Activated naive CD4-positive, alpha-beta T cell treated with anti-CD3 and anti-CD28 coated beads, Interleukin-2, amount 50 U/mL, for 72 hours (primary cell): ENCODE measurements at regions not wholly inside any gene's neighbourhood (a gene's known extent, or its start where the extent isn't known, plus 50 kb on each side); places are given as distances from the start of the nearest gene placed in this dataset.

Experiments used
- ATAC-seq, 2 donors: fragments of 150-1000 bp; cut with Tn5 transposase; 2 replicates each; pipeline ENCODE4 v1.10.0; 2021; ENCODE audit warnings: mild to moderate bottlenecking in 2 of 2, moderate library complexity in 2 of 2
- DNase-seq, 2 donors: peaks; one replicate each; pipeline ENCODE4 v3.0.0; 2021 to 2022; ENCODE audit warnings: low spot score in 2 of 2
- H3K27ac Mint-ChIP-seq, 2 donors: one replicate each; pipeline ENCODE4 v1.8.0; 2022; ENCODE audit warnings: mild to moderate bottlenecking in 2 of 2, mixed read lengths in 2 of 2
- H3K36me3 Mint-ChIP-seq, 2 donors: one replicate each; pipeline ENCODE4 v1.8.0; 2022; ENCODE audit warnings: mixed read lengths in 2 of 2
- H3K9me3 Mint-ChIP-seq, 2 donors: one replicate each; pipeline ENCODE4 v1.8.0; 2022; ENCODE audit warnings: mixed read lengths in 2 of 2

DNA sequence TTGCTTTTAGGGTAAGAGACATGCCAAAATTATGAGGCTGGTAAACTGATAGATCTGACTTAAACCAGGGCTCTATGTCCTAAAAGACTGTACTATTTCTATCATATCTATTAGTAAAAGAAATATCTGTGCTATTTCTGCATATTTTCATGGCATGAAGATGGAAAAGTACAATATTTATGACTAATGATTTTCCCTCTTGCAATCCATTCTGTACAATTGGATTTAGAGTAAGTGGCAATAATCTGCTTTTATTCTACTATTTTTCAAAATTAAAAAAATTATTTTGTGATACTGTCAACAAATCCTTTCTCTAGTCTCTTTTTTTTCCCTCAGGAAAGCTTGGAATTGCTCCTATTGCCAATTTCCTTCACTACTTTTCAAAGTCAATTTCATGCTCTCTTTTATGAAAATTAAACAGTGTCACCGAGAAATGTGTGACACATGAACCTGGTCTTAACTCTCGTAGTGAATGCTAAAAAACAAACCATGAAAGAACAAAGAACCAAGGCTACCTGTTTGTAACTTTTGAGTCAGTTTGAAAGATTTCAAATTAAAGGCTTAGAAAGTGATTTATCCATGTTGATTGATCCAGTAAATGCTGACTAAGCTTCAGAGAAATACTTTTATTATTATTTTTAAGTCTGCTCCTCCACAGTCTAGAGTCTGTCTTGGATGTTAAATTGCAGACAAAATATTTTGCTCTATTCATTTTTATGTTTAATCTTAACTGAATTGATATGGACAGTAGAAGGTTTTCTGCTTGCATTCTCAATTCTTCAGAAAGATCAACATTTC lies 262.7 kb upstream of the CHRM2 start:
- no peak for DNase-seq
- no peaks in the 10 kb centered on the region for H3K36me3 Mint-ChIP-seq
- no peak overlapping the region for H3K27ac Mint-ChIP-seq
- no peak for ATAC-seq
- peaks cover 7 to 15% of the 10 kb centered on the region in 2 donors for H3K9me3 Mint-ChIP-seq

DNA sequence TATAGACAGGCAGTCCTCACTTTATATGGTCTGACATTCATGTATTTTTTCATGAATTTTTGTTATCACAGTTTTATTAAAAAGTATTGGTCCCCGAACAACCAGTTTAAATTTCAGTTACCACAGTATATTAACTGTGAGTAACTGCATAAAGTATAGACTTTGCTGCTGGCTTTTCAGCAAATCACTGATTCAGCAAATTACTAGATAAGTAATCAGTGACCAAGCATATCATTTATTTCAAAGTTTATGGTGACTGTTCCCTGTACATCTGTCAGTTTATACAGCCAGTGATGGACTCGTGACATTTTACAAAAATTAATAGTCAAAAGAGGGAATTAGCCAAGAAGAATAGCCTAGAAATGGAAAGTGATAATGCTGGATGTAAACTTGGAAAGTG lies 266.7 kb upstream of the CHRM2 start:
- DNase-seq = no peak
- Mint-ChIP-seq H3K27ac (no peak overlapping the region), H3K9me3 (peaks cover 15 to 24% of the 10 kb centered on the region in 2 donors), H3K36me3 (no peaks in the 10 kb centered on the region)
- ATAC-seq = no peak

DNA sequence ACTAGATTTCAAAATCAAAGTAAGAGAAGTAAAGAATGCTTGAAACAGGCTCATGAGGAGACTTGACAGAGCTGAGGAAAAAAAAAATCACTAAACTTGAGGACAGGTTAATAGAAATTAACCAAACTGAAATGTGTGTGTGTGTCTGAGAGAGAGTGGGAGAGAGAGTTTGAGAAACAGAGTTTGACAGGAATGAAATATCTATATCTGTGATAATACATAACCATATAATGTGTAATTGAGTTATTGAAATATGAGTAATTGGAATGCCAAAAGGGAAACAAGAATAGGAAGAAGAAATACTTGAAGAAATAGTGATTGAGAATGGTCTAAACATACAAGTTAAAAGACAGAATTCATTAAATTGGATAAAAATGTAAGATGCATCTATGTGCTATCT lies 268.0 kb upstream of the CHRM2 start:
- DNase-seq (no peak), ATAC-seq (no peak)
- H3K36me3 Mint-ChIP-seq = no peaks in the 10 kb centered on the region
- no peak overlapping the region for H3K27ac Mint-ChIP-seq
- H3K9me3 Mint-ChIP-seq = peaks cover 15 to 24% of the 10 kb centered on the region in 2 donors

DNA sequence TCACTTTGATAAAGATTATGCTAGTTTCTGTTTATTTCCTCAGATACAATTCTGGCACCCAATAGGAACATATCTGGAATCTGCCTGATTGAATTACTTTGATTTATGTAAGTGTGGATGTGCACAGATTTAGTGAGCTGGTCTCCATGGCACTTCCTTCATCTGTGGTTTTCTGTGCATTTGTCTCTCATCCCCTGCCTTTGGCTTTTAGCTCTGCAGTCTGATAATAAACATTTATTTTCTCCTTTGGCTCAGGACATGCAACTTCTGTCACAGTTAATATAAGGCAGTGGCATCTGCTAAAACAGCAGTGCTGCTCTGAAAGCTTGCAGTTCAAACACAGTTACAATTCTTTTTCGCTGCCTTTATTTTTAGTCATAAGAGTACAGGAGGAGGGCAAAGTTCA lies 273.7 kb upstream of the CHRM2 start:
- H3K27ac Mint-ChIP-seq = no peak overlapping the region
- H3K9me3 Mint-ChIP-seq = peaks cover 8 to 11% of the 10 kb centered on the region in 2 donors
- DNase-seq = no peak
- no peaks in the 10 kb centered on the region for H3K36me3 Mint-ChIP-seq
- ATAC-seq = no peak

DNA sequence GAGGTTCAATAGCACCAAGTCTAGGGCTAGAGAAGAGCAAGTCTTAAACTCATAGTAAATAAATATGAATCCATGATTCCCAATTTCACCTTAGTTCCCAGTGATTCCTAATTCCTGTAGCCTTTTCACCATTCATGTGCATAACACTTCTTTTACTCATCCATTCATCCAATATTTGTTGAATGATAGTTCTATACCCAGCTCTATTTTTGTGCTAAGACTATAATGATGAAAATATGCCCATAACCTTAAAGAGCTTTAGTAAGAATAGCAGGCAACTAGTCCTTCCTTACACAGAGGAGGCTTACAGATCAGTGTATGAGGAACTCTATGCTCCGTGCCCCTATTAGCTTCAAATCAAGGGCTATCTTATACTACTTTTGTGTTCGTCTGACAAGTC lies 280.2 kb upstream of the CHRM2 start:
- ATAC-seq = no peak
- no peak for DNase-seq
- Mint-ChIP-seq H3K9me3 (peaks cover 0 to 9% of the 10 kb centered on the region in 2 donors), H3K27ac (no peak overlapping the region), H3K36me3 (no peaks in the 10 kb centered on the region)

DNA sequence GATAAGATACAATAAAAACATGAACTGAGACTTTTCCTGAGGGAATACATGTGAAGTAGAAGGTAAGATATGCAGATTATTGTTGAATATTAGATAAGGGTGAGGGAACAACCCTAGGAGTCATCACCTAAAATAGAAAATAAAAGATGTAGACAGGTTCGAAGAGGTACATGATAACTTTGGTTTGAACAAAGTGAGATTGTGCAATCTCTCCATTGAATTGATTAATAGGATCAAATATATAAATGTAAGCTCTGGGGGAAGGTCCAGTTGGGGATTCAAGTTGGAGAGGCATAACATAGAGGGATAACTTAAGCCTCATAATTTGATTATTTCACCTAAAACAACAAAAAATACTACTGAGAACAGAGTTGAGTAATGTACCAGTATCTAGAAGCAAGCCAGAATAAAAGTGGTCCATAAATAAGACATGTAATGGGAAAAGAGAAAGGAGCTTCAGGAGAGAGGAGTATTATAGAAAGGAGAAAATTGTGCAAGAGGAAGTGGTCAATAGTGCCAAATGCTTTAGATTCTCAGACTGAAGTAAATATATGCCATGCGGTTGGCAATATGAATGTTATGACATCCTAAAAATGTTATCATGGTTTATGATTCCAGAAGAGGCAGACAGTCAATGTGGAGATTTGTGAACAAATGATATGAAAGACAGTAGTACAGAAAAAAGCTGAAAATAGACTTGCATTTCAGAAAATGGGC lies 282.3 kb upstream of the CHRM2 start:
- ATAC-seq (no peak), DNase-seq (no peak)
- H3K9me3 Mint-ChIP-seq = peaks cover 0 to 9% of the 10 kb centered on the region in 2 donors
- H3K36me3 Mint-ChIP-seq = no peaks in the 10 kb centered on the region
- no peak overlapping the region for H3K27ac Mint-ChIP-seq

DNA sequence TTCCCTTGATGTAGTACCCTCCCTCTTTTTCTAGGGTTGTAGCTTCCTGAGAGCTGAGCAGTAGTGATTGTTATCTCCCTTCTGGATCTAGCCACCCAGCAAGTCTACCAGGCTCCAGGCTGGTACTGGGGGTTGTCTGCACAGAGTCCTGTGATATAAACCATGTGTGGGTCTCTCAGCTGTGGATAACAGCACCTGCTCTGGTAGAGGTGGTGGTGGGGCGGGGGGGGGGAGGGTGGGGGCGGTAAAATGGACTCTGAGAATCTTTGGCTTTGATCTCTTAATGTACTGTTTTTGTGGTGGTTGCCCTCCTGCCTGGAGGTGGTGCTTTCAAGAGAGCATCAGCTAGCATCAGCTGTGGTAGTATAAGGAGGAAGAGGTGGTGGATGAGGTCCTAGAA lies 302.0 kb upstream of the CHRM2 start:
- H3K36me3 Mint-ChIP-seq = peaks cover 0 to 4% of the 10 kb centered on the region in 2 donors
- DNase-seq (no peak), ATAC-seq (no peak)
- peaks cover 25% of the 10 kb centered on the region in 2 donors for H3K9me3 Mint-ChIP-seq
- H3K27ac Mint-ChIP-seq = no peak overlapping the region

DNA sequence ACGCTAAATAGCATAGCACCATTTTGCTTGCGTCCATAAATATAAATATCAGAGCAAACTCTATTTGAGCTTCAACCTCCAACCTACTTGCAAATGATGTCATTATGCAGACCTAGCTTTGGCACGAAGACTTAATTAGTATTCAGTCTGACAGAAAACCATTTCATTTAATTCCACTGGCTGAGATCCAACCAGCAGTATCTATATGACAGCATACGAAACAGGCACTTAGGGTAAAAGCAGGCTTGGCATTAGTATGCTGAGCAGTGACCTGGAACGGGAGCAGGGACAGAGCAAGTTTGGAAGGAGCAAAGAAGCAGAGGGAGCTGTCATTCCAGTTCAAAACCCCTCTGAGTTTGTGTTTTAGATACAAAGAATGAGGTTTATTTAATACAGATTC lies 312.5 kb upstream of the CHRM2 start:
- H3K36me3 Mint-ChIP-seq = no peaks in the 10 kb centered on the region
- DNase-seq = no peak
- H3K9me3 Mint-ChIP-seq = peaks cover 19 to 20% of the 10 kb centered on the region in 2 donors
- H3K27ac Mint-ChIP-seq = no peak overlapping the region
- no peak for ATAC-seq

DNA sequence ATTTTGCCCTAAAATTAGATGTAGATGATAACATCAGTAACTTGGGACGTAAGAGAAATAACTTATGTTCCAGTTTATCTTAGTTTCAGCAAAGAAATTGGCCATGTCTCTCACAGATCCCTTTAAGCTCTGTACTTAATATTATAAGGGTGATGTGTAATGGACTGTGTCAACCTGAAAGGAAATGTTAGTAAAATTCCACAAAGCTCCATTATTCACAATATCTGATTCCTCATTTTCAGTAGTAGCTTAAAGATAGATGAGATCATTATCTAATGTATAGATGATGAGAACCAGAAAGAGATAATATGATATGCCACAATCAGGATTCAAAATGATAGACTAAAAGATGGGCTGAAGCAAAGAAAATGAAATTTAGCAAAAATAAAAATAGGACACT lies 316.8 kb upstream of the CHRM2 start:
- DNase-seq = no peak
- Mint-ChIP-seq H3K27ac (no peak overlapping the region), H3K36me3 (no peaks in the 10 kb centered on the region), H3K9me3 (peaks cover 4 to 12% of the 10 kb centered on the region in 2 donors)
- ATAC-seq = no peak

DNA sequence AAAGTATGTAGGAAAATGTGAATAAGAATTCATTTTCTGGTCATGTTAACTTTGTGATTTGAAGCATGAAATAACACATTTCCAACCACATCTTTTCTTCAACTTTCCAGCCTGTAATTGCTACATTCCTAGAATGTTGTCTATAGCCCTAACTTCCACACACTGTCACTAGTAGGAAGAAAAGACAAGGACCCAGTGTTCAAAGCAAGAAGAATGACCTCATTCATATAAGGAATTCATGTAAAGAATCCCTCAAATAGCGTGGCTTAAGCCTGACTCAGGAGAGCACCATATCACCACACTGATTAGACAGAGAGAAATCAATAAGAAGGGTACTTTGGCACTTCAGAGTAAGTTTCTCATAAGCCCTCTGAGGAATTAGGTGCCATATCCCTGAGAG lies 318.7 kb upstream of the CHRM2 start:
- Mint-ChIP-seq H3K27ac (no peak overlapping the region), H3K9me3 (peaks cover 4 to 10% of the 10 kb centered on the region in 2 donors), H3K36me3 (no peaks in the 10 kb centered on the region)
- ATAC-seq (no peak), DNase-seq (no peak)

DNA sequence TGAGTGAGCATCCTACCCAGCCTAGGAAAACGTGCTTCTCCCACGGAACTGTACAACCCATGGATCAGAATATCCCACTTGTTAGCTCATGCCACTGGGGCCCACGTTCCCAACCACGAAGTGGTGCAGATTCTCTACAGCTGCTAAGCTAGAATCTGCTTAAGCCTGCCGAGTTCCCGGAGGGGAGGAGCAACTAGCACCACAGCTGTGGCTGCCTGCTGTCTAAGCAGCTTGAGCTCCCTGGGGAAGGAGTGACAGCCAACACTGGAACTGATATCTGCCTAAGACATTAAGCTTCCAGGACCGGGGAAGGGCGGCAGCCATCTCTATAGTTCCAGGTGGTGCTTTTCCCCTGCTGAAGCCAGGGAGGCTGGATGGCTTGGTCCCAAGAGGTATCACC lies 334.7 kb upstream of the CHRM2 start:
- Mint-ChIP-seq H3K36me3 (peaks cover 0 to 18% of the 10 kb centered on the region in 2 donors), H3K27ac (no peak overlapping the region), H3K9me3 (peaks cover 24 to 36% of the 10 kb centered on the region in 2 donors)
- DNase-seq (no peak), ATAC-seq (no peak)

DNA sequence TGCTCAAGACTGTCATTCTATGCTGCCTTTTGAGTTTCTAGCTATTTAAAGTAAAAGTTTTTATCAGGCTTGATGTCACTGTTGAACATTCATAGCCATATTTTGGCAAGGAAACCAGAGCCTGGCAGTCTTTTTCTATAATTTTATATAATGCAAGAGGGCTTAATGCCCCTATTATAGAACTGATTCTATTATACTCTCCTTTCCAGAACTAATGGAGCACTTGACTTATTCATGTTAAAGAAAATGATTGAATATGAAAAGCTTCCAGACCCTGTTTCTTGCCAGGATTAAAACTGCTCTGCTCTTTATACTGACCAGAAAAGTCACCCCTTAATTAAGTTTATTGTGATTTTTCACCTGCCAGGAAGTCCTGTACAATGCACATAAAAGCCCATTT lies 337.6 kb upstream of the CHRM2 start:
- ATAC-seq (no peak), DNase-seq (no peak)
- peaks cover 0 to 18% of the 10 kb centered on the region in 2 donors for H3K36me3 Mint-ChIP-seq
- peaks cover 29 to 32% of the 10 kb centered on the region in 2 donors for H3K9me3 Mint-ChIP-seq
- no peak overlapping the region for H3K27ac Mint-ChIP-seq

DNA sequence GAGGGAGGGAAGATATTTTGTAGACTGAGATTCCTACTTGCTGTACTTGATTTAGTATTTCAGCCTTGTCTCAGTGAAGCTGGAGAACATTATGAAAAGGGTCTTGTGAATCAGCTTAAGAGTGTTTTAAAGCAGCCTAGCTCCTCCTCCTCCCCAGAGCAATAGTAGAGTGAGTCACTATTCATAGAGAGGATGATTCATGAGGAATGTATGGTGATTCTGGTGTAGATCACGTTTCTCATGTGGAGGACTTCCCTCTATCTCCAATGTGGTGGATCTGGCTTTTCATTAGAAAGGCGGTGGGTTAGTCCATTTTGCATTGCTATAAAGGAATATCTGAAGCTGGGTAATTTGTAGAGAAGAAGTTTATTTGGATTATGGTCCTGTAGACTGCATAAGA lies 340.1 kb upstream of the CHRM2 start:
- no peak for ATAC-seq
- DNase-seq = no peak
- no peak overlapping the region for H3K27ac Mint-ChIP-seq
- peaks cover 19 to 21% of the 10 kb centered on the region in 2 donors for H3K9me3 Mint-ChIP-seq
- peaks cover 0 to 12% of the 10 kb centered on the region in 2 donors for H3K36me3 Mint-ChIP-seq

DNA sequence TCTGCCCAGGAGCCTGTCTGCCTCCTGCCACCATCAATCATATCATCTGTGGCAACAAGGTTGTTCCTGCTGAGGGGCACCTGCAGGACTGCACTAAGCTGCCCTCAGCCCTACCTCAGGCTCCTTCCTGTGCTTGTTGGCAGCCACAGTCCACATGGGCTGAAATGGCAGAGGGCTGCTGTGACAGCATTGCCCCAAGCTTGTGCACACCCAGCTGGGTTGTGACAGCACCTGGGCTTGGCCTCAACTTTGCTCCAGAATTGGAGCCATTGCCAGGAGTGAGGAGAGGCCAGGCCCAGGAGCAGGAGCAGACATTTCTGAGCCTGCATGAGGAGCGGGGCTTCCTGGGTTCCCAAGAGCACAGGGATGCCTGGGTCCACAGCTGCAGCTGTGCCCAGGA lies 340.9 kb upstream of the CHRM2 start:
- no peak for DNase-seq
- ATAC-seq = no peak
- peaks cover 0 to 4% of the 10 kb centered on the region in 2 donors for H3K36me3 Mint-ChIP-seq
- H3K9me3 Mint-ChIP-seq = peaks cover 13 to 23% of the 10 kb centered on the region in 2 donors
- H3K27ac Mint-ChIP-seq = no peak overlapping the region

DNA sequence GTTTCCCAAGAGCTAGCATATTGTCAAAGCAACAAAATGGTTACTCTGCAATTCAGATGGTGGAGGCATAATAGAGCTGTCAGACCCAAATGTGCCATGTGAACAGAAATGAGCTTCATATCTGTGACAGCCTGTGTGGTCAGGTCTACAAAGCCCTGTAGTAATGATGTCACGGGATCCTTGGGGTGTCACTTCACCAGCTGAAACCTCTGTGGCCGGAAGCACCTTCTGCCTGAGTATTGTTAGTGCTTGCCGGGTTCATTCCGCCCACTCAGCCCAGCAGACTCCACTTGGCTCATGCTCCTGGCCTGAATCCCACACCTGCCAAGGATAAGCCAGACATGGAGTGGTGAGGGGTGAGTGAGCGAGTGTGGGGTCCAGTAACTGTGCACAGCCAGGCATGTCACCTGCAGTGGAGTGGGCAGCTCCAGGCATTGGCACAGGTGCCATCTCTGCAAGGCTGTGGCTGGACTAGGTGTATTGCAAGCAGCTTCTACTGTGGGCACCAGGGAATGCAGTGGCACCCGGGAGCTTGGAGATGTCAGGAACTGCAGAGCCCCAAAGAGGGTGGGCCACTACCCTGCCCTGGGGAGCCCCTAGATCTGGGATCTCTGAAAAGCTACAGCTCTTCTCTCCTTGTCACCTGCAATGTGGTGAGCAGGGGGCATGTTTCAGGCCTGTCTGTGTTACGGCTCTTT lies 341.9 kb upstream of the CHRM2 start:
- Mint-ChIP-seq H3K27ac (no peak overlapping the region), H3K9me3 (peaks cover 9 to 22% of the 10 kb centered on the region in 2 donors), H3K36me3 (no peaks in the 10 kb centered on the region)
- DNase-seq = no peak
- no peak for ATAC-seq

DNA sequence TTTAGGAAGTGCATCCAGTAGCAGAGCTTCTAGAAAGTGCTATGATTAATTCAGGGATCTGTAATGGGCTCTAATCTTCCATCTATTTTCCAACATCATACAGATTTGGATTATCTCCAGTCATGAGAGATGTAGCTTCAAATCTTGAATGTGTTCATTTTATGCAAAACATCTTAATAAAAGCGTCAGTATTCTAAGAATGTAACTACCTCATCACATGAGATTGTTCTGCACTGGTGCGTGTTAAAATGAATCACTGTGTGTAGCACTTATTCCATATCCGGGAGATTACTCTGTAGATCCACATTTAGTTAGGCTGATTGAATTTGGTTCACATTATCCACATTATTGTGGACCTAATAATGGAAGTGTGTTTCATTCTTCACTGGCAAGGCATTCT lies 344.9 kb upstream of the CHRM2 start:
- H3K27ac Mint-ChIP-seq = no peak overlapping the region
- no peaks in the 10 kb centered on the region for H3K36me3 Mint-ChIP-seq
- DNase-seq (no peak), ATAC-seq (no peak)
- peaks cover 14 to 26% of the 10 kb centered on the region in 2 donors for H3K9me3 Mint-ChIP-seq

DNA sequence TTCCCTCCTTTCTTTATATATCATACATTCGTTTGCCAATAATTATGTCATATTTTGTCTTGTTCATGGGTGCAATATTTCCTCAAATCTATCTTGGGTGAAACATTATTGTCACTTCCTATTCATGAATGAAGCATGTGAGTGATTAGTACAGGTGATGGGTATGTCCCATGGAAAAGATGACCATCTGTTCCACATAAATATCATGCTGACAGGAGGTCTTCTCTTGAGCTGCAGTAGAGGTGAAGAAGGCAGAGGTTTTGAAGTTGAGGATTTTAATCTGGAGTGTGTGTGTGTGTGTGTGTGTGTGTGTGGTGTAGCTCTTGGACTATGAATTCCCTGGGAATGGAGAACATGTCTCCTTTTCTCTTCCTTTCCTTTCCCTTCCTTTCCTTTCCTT lies 350.5 kb upstream of the CHRM2 start:
- ATAC-seq = no peak
- peaks cover 11 to 20% of the 10 kb centered on the region in 2 donors for H3K9me3 Mint-ChIP-seq
- no peak for DNase-seq
- no peak overlapping the region for H3K27ac Mint-ChIP-seq
- no peaks in the 10 kb centered on the region for H3K36me3 Mint-ChIP-seq
